Upper lobe of right lung (tissue), 1 donor: ENCODE measurements at regions not wholly inside any gene's neighbourhood (a gene's known extent, or its start where the extent isn't known, plus 50 kb on each side); places are given as distances from the start of the nearest gene placed in this dataset.
"Not testable (repeated sequence)": the region's sequence is repeated elsewhere in the genome, so short reads cannot be mapped to it uniquely, and the experiment has no call there.

Experiments used
- ATAC-seq: fragments of 200-7000 bp; cut with Tn5 transposase; one replicate; pipeline ENCODE4 v1.9.1; 2020; ENCODE audit warnings: mild to moderate bottlenecking, moderate library complexity
- DNase-seq: peaks from one replicate; pipeline ENCODE4 v3.0.0-alpha.2; 2020
- H3K27ac ChIP-seq: fragments of 200-600 bp; one replicate; pipeline ENCODE4 v1.8.0; 2022
- H3K27me3 ChIP-seq: fragments of 200-600 bp; one replicate; pipeline ENCODE4 v1.8.0; 2022; ENCODE audit warnings: mild to moderate bottlenecking
- H3K36me3 ChIP-seq: fragments of 200-600 bp; one replicate; pipeline ENCODE4 v1.8.0; 2022
- H3K4me1 ChIP-seq: fragments of 200-600 bp; one replicate; pipeline ENCODE4 v1.8.0; 2022
- H3K4me3 ChIP-seq: fragments of 200-600 bp; one replicate; pipeline ENCODE4 v1.8.0; 2022; ENCODE audit warnings: mild to moderate bottlenecking
- H3K9me3 ChIP-seq: fragments of 200-600 bp; one replicate; pipeline ENCODE4 v1.8.0; 2022
- CTCF ChIP-seq: fragments of 200-600 bp; IDR thresholded peaks from one replicate; pipeline ENCODE4 v1.8.0; 2022; ENCODE audit warnings: antibody characterized with exemption
- intact Hi-C: fragments of 100-400 bp; cut with DNase I; formaldehyde crosslinking; loops from one replicate; pipeline ENCODE4 v1.11.0; 2022
- donor health status: DM: no; HTN: yes; CAD: no; lungs with severe emphysema.

DNA sequence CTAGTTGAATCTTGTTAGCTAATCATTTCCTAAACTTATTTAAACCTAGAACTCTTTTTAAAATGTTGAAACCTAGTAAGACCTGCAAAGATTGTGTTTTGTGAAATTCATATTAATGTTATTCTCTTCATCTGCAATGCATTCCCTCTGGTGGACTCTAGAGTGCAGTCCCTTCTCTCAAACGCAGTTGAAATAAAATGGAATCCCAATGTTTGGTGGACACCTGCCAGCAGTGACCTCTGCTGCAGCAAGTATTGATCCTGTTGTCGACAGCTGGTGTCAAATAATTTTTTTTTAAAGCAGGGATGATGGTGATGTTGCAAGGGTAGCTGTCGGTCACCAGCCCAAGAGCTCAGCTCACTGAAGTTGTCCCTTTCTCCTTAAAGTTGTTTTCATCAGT is 492.0 kb downstream of the ZIC3 start:
- Histone ChIP-seq H3K27ac (no peak overlapping the region), H3K4me3 (no peak overlapping the region), H3K36me3 (no peaks in the 10 kb centered on the region), H3K9me3 (no peaks in the 10 kb centered on the region), H3K27me3 (no peaks in the 10 kb centered on the region), H3K4me1 (no peaks in the 10 kb centered on the region)
- ATAC-seq (no peak), DNase-seq (no peak)
- intact Hi-C loops = no loop called here
- TF ChIP-seq CTCF = no peak

GRCh38 chrX:138058931-138059330 is 493.0 kb downstream of the ZIC3 start:
- no peak for TF ChIP-seq CTCF
- no peak for ATAC-seq
- Histone ChIP-seq H3K9me3 (no peaks in the 10 kb centered on the region), H3K27me3 (no peaks in the 10 kb centered on the region), H3K36me3 (no peaks in the 10 kb centered on the region), H3K4me3 (no peak overlapping the region), H3K27ac (no peak overlapping the region), H3K4me1 (no peaks in the 10 kb centered on the region)
- DNase-seq = no peak
- intact Hi-C loops = no loop called here

DNA sequence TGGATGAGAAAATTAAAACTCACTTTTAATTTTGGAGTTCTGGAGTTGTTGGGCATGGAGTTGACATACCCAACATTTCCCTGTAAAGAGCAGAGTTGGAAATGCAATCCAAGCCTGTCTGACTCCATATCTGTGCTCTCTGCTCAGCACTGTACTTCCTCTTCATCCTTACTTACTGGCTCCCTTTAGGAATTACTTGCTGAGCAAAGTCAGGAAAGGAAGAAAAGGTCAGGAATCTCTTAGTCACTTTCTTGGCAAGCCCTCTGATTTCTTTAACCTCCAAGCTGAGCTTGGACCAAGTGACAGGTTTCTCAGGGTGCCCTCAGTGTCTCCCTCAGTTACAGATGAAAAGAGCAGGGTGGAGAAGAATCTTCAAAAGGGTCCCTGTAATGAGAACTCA is 501.5 kb downstream of the ZIC3 start:
- no peak overlapping the region for H3K27ac ChIP-seq
- ATAC-seq (no peak), DNase-seq (no peak)
- H3K4me3 ChIP-seq = no peak overlapping the region
- no peaks in the 10 kb centered on the region for H3K36me3 ChIP-seq
- H3K4me1 ChIP-seq = no peaks in the 10 kb centered on the region
- H3K27me3 ChIP-seq = no peaks in the 10 kb centered on the region
- H3K9me3 ChIP-seq = no peaks in the 10 kb centered on the region
- TF ChIP-seq CTCF = no peak
- intact Hi-C loops = no loop called here

DNA sequence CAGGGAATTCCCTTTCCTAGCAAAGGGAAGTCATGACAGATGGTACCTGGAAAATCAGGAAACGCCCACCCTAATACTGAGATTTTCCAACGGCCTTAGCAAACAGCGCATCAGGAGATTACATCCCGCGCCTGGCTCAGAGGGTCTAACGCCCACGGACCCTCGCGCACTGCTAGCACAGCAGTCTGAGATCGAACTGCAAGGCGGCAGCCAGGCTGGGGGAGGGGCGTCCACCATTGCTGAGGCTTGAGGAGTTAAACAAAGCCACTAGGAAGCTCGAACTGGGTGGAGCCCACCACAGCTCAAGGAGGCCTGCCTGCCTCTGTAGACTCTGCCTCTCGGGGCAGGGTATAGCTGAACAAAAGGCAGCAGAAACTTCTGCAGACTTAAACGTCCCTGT is 507.7 kb downstream of the ZIC3 start:
- ATAC-seq = no peak
- intact Hi-C loops = no loop called here
- TF ChIP-seq CTCF = no peak
- DNase-seq = no peak
- no peak overlapping the region for H3K27ac ChIP-seq
- no peaks in the 10 kb centered on the region for H3K36me3 ChIP-seq
- no peaks in the 10 kb centered on the region for H3K9me3 ChIP-seq
- H3K27me3 ChIP-seq = no peaks in the 10 kb centered on the region
- H3K4me1 ChIP-seq = no peaks in the 10 kb centered on the region
- H3K4me3 ChIP-seq = no peak overlapping the region

DNA sequence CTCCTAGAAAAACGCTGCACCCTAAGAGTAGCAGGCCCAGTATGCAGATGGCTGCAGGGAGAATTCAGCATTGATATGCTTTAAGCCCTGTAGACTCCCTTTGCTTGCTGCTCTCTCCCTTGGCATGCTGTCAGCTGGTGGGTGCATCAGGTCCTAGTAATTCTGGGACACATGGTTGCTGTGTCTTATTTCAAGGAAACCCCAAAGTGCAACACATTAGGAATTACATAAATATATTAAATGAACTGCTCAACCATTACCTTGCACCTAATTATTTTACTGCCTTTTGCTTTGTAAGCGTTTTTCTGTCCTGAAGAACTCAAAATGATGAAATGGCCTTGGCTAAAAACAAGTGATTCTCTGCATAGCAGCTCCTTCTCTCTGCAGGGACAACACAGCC is 516.3 kb downstream of the ZIC3 start:
- ATAC-seq (no peak), DNase-seq (no peak)
- no peak for TF ChIP-seq CTCF
- intact Hi-C loops = no loop called here
- Histone ChIP-seq H3K36me3 (no peaks in the 10 kb centered on the region), H3K27me3 (no peaks in the 10 kb centered on the region), H3K4me3 (no peak overlapping the region), H3K9me3 (no peaks in the 10 kb centered on the region), H3K4me1 (no peaks in the 10 kb centered on the region), H3K27ac (no peak overlapping the region)

DNA sequence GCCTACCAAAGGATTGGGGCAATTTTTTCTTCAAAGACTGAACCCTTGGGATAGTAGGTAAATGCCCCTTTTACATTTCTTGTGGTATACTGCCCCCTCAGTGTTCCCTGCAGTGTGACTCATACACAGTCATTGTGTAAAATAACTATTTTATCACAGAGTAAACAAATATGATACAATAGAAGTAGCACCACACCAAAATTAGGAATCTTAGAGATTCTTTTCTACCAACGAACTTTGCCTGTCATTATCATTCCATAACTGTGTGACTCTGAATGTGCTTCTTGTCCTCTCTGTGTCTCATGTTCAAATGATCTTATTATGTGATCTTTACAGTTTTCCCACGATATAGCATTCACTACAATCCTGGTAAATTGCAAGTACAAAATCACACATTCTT is 517.0 kb downstream of the ZIC3 start:
- DNase-seq (no peak), ATAC-seq (no peak)
- H3K27me3 ChIP-seq = no peaks in the 10 kb centered on the region
- intact Hi-C loops = no loop called here
- no peaks in the 10 kb centered on the region for H3K9me3 ChIP-seq
- H3K36me3 ChIP-seq = no peaks in the 10 kb centered on the region
- H3K27ac ChIP-seq = no peak overlapping the region
- no peak overlapping the region for H3K4me3 ChIP-seq
- H3K4me1 ChIP-seq = no peaks in the 10 kb centered on the region
- no peak for TF ChIP-seq CTCF

DNA sequence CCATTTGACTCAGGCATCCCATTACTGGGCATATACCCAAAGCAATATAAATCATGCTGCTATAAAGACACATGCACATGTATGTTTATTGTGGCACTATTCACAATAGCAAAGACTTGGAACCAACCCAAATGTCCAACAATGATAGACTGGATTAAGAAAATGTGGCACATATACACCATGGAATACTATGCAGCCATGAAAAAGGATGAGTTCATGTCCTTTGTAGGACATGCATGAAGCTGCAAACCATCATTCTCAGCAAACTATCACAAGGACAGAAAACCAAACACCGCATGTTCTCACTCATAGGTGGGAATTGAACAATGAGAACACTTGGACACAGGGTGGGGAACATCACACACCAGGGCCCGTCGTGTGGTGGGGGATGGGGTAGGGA is 545.0 kb downstream of the ZIC3 start:
- H3K4me3 ChIP-seq, ATAC-seq, H3K36me3 ChIP-seq, H3K27me3 ChIP-seq, H3K27ac ChIP-seq, H3K4me1 ChIP-seq, H3K9me3 ChIP-seq, intact Hi-C loops, DNase-seq: not testable (repeated sequence)
